Endothelial cell of umbilical vein (primary cell): ENCODE measurements at regions not wholly inside any gene's neighbourhood (a gene's known extent, or its start where the extent isn't known, plus 50 kb on each side); places are given as distances from the start of the nearest gene placed in this dataset.

Source experiments
- BruUV-seq: library from RNA; stranded (reverse); fragments of 400-500 nt; replicated peaks from 2 replicates; lab custom pipeline; 2021; lab: Mats Ljungman, UMichigan
- CTCF ChIA-PET: fragments of 300-600, 350-600 bp; sonication (Branson Sonifier 250); formaldehyde crosslinking; loops from one replicate; lab custom pipeline; 2021; ENCODE audit warnings: antibody characterized with exemption, inconsistent platforms; lab: Charles Lee
- POLR2A ChIA-PET: fragments of 300-600, 350-600 bp; sonication (Branson Sonifier 250); formaldehyde crosslinking; loops from one replicate; lab custom pipeline; 2021; ENCODE audit warnings: antibody characterized with exemption, inconsistent platforms; lab: Charles Lee
- DNase-seq: peaks from one replicate; pipeline ENCODE4 v3.0.0-alpha.2; 2011; ENCODE audit warnings: low read depth, low spot score
- FAIRE-seq: peaks from 2 replicates; lab custom pipeline; 2011; peaks lifted over from hg19 to GRCh38; lab: Jason Lieb, UNC
- H2AFZ ChIP-seq: 2 replicates; pipeline ENCODE4 v1.6.0; 2012; ENCODE audit warnings: low read depth, low read length, control low read depth, inconsistent platforms
- H3K27ac ChIP-seq: 2 replicates; pipeline ENCODE4 v1.5.1; 2011; ENCODE audit warnings: low read depth, mild to moderate bottlenecking, control low read depth, low read length, moderate library complexity; ENCODE audit not compliant: insufficient read depth
- H3K27me3 ChIP-seq, 2 experiments: 2 replicates each; pipeline versions ENCODE4 v1.6.0 to v1.6.1; 2011; ENCODE audit warnings: low read length in 2 of 2, mixed read lengths in 1 of 2; ENCODE audit not compliant: control insufficient read depth in 2 of 2, insufficient read depth in 2 of 2
- H3K36me3 ChIP-seq, 2 experiments: 2 replicates in 1 of 2; 3 replicates in 1 of 2; pipeline ENCODE4 v1.5.1; 2011; ENCODE audit warnings: low read length in 2 of 2, mild to moderate bottlenecking in 1 of 2, moderate library complexity in 1 of 2; ENCODE audit not compliant: control insufficient read depth in 2 of 2, insufficient read depth in 2 of 2; ENCODE audit errors: extremely low read depth in 1 of 2
- H3K4me1 ChIP-seq: 3 replicates; pipeline ENCODE4 v1.5.1; 2011; ENCODE audit warnings: mild to moderate bottlenecking, low read length; ENCODE audit not compliant: control insufficient read depth, insufficient read depth; ENCODE audit errors: extremely low read depth
- H3K4me2 ChIP-seq: 2 replicates; pipeline ENCODE4 v1.6.1; 2011; ENCODE audit warnings: low read length, control low read depth, mixed read lengths; ENCODE audit not compliant: insufficient read depth
- H3K4me3 ChIP-seq, 3 experiments: fragments of 200-600 bp in 1 of 3; sonication (generic), shearing (Covaris generic) in 1 of 3; replicated peaks in 1 of 3; 2 replicates each; pipeline ENCODE4 v1.5.1; 2011 to 2016; ENCODE audit warnings: control low read depth in 3 of 3, low read length in 3 of 3, mild to moderate bottlenecking in 2 of 3, inconsistent platforms in 1 of 3, low read depth in 1 of 3, moderate library complexity in 1 of 3; ENCODE audit not compliant: insufficient read depth in 1 of 3
- H3K79me2 ChIP-seq: 2 replicates; pipeline ENCODE4 v1.6.0; 2012; ENCODE audit warnings: low read length, inconsistent platforms; ENCODE audit not compliant: control insufficient read depth, insufficient read depth
- H3K9ac ChIP-seq: replicated peaks from 2 replicates; pipeline ENCODE3; 2011; ENCODE audit warnings: low read length, control low read depth; ENCODE audit not compliant: insufficient read depth; ENCODE audit errors: extremely low read depth
- H3K9me1 ChIP-seq: replicated peaks from 3 replicates; pipeline ENCODE4 v1.6.0; 2011; ENCODE audit warnings: mild to moderate bottlenecking, low read length; ENCODE audit not compliant: control insufficient read depth, insufficient read depth; ENCODE audit errors: extremely low read depth
- H3K9me3 ChIP-seq: replicated peaks from 2 replicates; pipeline ENCODE4 v1.5.1; 2012; ENCODE audit warnings: low read length, inconsistent platforms; ENCODE audit not compliant: control insufficient read depth, insufficient read depth
- H4K20me1 ChIP-seq: replicated peaks from 2 replicates; pipeline ENCODE3; 2011; ENCODE audit warnings: mild to moderate bottlenecking, low read length; ENCODE audit not compliant: control insufficient read depth, insufficient read depth; ENCODE audit errors: extremely low read depth
- CTCF ChIP-seq, 2 donors: IDR thresholded peaks; 1 replicate in 1 of 2; 2 replicates in 1 of 2; pipeline ENCODE4 v1.5.1; 2011; ENCODE audit warnings: low read length in 2 of 2, mild to moderate bottlenecking in 2 of 2, moderate library complexity in 2 of 2, control low read depth in 1 of 2, inconsistent platforms in 1 of 2, low read depth in 1 of 2; ENCODE audit not compliant: insufficient read depth in 1 of 2; ENCODE audit errors: extremely low read depth in 1 of 2
- EZH2 ChIP-seq: IDR thresholded peaks from 2 replicates; pipeline ENCODE4 v1.6.1; 2012; ENCODE audit warnings: borderline replicate concordance, low read depth, mild to moderate bottlenecking, moderate library complexity, low read length, inconsistent platforms; ENCODE audit not compliant: severe bottlenecking
- FOS ChIP-seq: IDR thresholded peaks from 2 replicates; pipeline ENCODE4 v1.6.1; 2011; ENCODE audit warnings: mild to moderate bottlenecking, low read length, moderate library complexity, borderline replicate concordance; ENCODE audit not compliant: insufficient read depth
- JUN ChIP-seq: IDR thresholded peaks from 2 replicates; pipeline ENCODE4 v1.6.1; 2011; ENCODE audit warnings: borderline replicate concordance, low read depth; ENCODE audit not compliant: insufficient read length, insufficient read depth
- POLR2AphosphoS5 ChIP-seq: IDR thresholded peaks from 2 replicates; pipeline ENCODE4 v1.6.1; 2012; ENCODE audit warnings: low read depth, mild to moderate bottlenecking, control low read depth, low read length, moderate library complexity; ENCODE audit not compliant: insufficient read depth
- dilution Hi-C: fragments of 300-500 bp; cut with MboI; formaldehyde crosslinking; loops from one replicate; pipeline ENCODE4 v1.15.0; 2019; ENCODE audit warnings: low sequenced_read_pairs; ENCODE audit not compliant: extremely low pct_ligation_motif_present
- intact Hi-C: fragments of 100-400 bp; cut with micrococcal nuclease; formaldehyde crosslinking; loops from one replicate; pipeline ENCODE4 v1.10.0; 2022

DNA sequence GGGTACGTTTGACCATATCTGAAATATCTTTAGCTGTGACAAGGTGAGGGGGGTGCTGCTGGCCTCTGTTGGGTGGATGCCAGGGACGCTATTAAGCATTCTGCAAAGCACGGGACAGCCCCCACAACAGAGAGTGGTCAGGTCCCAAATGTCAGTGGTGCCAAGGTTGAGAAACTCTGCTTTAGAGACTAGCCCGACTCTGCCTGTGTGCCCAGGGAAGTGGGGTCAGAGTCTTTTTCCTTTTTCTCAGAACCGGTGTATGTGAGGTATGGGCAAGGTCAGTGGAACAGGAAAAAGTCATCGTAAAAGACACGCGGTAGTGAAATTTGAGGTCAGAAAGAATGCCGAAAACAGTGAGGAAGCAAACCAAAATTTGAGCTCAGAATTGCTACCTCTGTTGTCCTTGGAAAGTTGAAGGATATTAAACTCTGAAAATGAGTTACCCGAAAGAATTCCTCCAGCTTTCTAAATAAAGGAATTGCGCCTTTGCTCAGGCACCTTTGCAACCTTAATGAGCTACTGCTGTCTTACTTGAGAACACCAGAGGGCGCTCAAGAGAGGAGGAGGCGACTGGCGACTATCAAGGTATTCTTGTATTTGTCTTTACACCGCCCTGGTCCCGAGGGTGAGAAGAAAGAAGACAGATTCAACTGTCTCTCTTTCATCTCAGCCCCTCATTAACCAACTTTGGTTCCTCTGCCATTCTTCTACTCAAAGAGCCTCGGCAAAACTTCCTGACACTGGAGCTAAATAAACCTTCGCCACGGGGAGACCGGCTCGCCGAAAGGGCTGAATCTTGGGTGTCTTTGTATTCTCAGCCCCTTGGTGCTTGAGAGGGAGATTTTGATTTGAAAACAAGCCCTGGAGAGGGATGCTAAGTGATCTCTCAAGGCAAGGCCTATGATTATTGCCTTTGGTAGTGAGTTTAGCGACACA, 85.4 kb upstream of the OLIG2 start:
- dilution Hi-C loops = no loop called here
- Histone ChIP-seq H3K79me2 (no peaks in the 10 kb centered on the region), H3K9ac (no peak overlapping the region), H3K4me3 (no peak overlapping the region), H3K27me3 (peaks cover 4 to 5% of the 10 kb centered on the region in 2 experiments), H3K4me2 (no peak overlapping the region), H2AFZ (no peak overlapping the region), H3K27ac (no peak overlapping the region), H3K9me1 (no peaks in the 10 kb centered on the region), H4K20me1 (no peaks in the 10 kb centered on the region), H3K9me3 (no peaks in the 10 kb centered on the region), H3K36me3 (no peaks in the 10 kb centered on the region), H3K4me1 (no peaks in the 10 kb centered on the region)
- TF ChIP-seq FOS = no peak
- peak; percentile 69 to 75 for TF ChIP-seq CTCF (IDR thresholded peaks at IDR 0.05; ENCODE audit: extremely low read depth in 1 of 2, insufficient read depth in 1 of 2, low read depth in 1 of 2, low read length in 2 of 2)
- CTCF ChIA-PET = interaction anchor here (0.6 to 5.6 kb wide), 68 partner anchors 9 to 665 kb away, joined by 3 to 193 read pairs (median 4); partner anchors contain the start of genes IFNAR1, OLIG2 and PAXBP1
- intact Hi-C loops = loop anchor here (1.0 to 5.0 kb wide), 4 partner anchors 47 to 505 kb away; no protein-coding TSS in a partner anchor
- DNase-seq (peak; percentile 40), FAIRE-seq (peak; percentile 74)
- POLR2A ChIA-PET = no interaction called here
- no TSS peak for BruUV-seq

GRCh38 chr21:32941263-32941662, 84.5 kb upstream of the OLIG2 start:
- Histone ChIP-seq H3K79me2 (no peaks in the 10 kb centered on the region), H4K20me1 (no peaks in the 10 kb centered on the region), H3K9ac (no peak overlapping the region), H3K4me3 (no peak overlapping the region), H3K27me3 (peaks cover 4 to 5% of the 10 kb centered on the region in 2 experiments), H3K36me3 (no peaks in the 10 kb centered on the region), H3K9me3 (no peaks in the 10 kb centered on the region), H3K4me1 (no peaks in the 10 kb centered on the region), H3K27ac (no peak overlapping the region), H3K9me1 (no peaks in the 10 kb centered on the region), H3K4me2 (no peak overlapping the region), H2AFZ (no peak overlapping the region)
- ChIA-PET POLR2A (no interaction called here), CTCF (interaction anchor here (1.2 to 5.6 kb wide), 19 partner anchors 8 to 664 kb away, joined by 3 to 193 read pairs (median 11); no protein-coding TSS in a partner anchor)
- no TSS peak for BruUV-seq
- TF ChIP-seq JUN (no peak), CTCF (IDR thresholded peaks at IDR 0.05; ENCODE audit: extremely low read depth in 1 of 2, insufficient read depth in 1 of 2, low read depth in 1 of 2, low read length in 2 of 2) (no peak), EZH2 (no peak), POLR2AphosphoS5 (no peak)
- dilution Hi-C loops = no loop called here
- DNase-seq (no peak), FAIRE-seq (no peak)
- intact Hi-C loops = loop anchor here (5.0 kb wide), 1 partner anchor 46 kb away; no protein-coding TSS in a partner anchor
